MM.1S (cell line): ENCODE measurements at regions not wholly inside any gene's neighbourhood (a gene's known extent, or its start where the extent isn't known, plus 50 kb on each side); places are given as distances from the start of the nearest gene placed in this dataset.

Experiments used
- EZH2 ChIP-seq: fragments of 300-600 bp; sonication (generic); optimal IDR thresholded peaks from 2 replicates; pipeline ENCODE3; 2017; ENCODE audit warnings: low read depth, mild to moderate bottlenecking, antibody characterized with exemption, low read length, mixed read lengths
- EZH2phosphoT487 ChIP-seq: fragments of 300-600 bp; sonication (generic); IDR thresholded peaks from 2 replicates; pipeline ENCODE4 v1.6.1; 2018; ENCODE audit warnings: antibody characterized with exemption, low read length
- TF ChIP-seq, protein P1 (sequence below): fragments of 300-600 bp; sonication (generic); IDR thresholded peaks from 2 replicates; pipeline ENCODE4 v1.5.1; 2016; ENCODE audit warnings: antibody characterized with exemption, low read length, mixed read lengths

DNA sequence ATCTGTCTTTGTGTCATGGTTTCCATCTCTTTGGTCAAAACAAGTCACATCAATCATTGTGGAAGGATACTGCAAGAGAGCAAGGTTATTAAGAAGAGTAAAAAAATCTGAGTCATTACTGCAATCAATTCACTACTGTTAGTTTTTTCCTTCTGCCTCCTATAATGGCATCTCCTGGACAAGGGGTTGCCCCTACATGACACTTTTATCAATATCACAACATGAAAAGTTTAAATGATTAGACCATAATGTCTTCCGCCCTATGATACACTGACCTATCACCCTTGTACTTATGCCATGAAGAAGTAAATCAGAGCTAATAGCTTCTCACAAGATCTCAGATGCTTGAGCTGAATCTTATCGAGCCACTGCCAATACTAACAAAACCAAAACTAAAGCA lies 223.9 kb downstream of the KCNK2 start:
- TF ChIP-seq, protein P1, sequence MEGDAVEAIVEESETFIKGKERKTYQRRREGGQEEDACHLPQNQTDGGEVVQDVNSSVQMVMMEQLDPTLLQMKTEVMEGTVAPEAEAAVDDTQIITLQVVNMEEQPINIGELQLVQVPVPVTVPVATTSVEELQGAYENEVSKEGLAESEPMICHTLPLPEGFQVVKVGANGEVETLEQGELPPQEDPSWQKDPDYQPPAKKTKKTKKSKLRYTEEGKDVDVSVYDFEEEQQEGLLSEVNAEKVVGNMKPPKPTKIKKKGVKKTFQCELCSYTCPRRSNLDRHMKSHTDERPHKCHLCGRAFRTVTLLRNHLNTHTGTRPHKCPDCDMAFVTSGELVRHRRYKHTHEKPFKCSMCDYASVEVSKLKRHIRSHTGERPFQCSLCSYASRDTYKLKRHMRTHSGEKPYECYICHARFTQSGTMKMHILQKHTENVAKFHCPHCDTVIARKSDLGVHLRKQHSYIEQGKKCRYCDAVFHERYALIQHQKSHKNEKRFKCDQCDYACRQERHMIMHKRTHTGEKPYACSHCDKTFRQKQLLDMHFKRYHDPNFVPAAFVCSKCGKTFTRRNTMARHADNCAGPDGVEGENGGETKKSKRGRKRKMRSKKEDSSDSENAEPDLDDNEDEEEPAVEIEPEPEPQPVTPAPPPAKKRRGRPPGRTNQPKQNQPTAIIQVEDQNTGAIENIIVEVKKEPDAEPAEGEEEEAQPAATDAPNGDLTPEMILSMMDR: no peak
- TF ChIP-seq EZH2phosphoT487: no peak
- TF ChIP-seq EZH2: no peak
